ENCODE measurements at regions not wholly inside any gene's neighbourhood (a gene's known extent, or its start where the extent isn't known, plus 50 kb on each side); places are given as distances from the start of the nearest gene placed in this dataset.

GRCh38 chr6:81894306-81894705 lies 141.8 kb upstream of the TENT5A start:
- Histone ChIP-seq H3K4me2 (ENCODE audit: insufficient read depth, low read length) (no peak overlapping the region), H3K9me1 (replicated peaks; ENCODE audit: control insufficient read depth, extremely low read depth, insufficient read depth, low read length) (no peaks in the 10 kb centered on the region), H4K20me1 (replicated peaks; ENCODE audit: control insufficient read depth, extremely low read depth, insufficient read depth, low read length) (no peaks in the 10 kb centered on the region), H3K27ac (ENCODE audit: insufficient read depth, low read depth, low read length) (no peak overlapping the region), H3K9me3 (replicated peaks; ENCODE audit: control insufficient read depth, insufficient read depth, low read length) (no peaks in the 10 kb centered on the region), H3K9ac (replicated peaks; ENCODE audit: extremely low read depth, insufficient read depth, low read length) (no peak overlapping the region), H3K27me3 (ENCODE audit: control insufficient read depth in 2 of 2, insufficient read depth in 2 of 2, low read length in 2 of 2) (no peaks in the 10 kb centered on the region), H3K79me2 (ENCODE audit: control insufficient read depth, insufficient read depth, low read length) (no peaks in the 10 kb centered on the region), H3K4me3 (replicated peaks in 1 of 3; ENCODE audit: insufficient read depth in 1 of 3, low read depth in 1 of 3, low read length in 3 of 3) (no peak overlapping the region), H3K36me3 (ENCODE audit: control insufficient read depth in 2 of 2, extremely low read depth in 1 of 2, insufficient read depth in 2 of 2, low read length in 2 of 2) (no peaks in the 10 kb centered on the region), H2AFZ (ENCODE audit: low read depth, low read length) (no peak overlapping the region), H3K4me1 (ENCODE audit: control insufficient read depth, extremely low read depth, insufficient read depth, low read length) (peaks cover 8% of the 10 kb centered on the region)
- intact Hi-C loops (cut with micrococcal nuclease), result loop anchor here (2.0 kb wide), 1 partner anchor 28 kb away; no protein-coding TSS in a partner anchor
- BruUV-seq (replicated peaks), result no TSS peak
- no peak for DNase-seq (ENCODE audit: low read depth, low spot score)
- no peak for FAIRE-seq
- dilution Hi-C loops (cut with MboI; ENCODE audit: extremely low pct_ligation_motif_present, low sequenced_read_pairs), result no loop called here
- CTCF ChIA-PET, result interaction anchor here (0.6 to 1.1 kb wide), 2 partner anchors 27 to 182 kb away, joined by 3 to 6 read pairs; no protein-coding TSS in a partner anchor
- POLR2A ChIA-PET, result no interaction called here
- TF ChIP-seq, protein P1, sequence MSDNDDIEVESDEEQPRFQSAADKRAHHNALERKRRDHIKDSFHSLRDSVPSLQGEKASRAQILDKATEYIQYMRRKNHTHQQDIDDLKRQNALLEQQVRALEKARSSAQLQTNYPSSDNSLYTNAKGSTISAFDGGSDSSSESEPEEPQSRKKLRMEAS (IDR thresholded peaks at IDR 0.05; ENCODE audit: insufficient read depth, insufficient read length), result no peak
- TF ChIP-seq POLR2A (IDR thresholded peaks at IDR 0.05; ENCODE audit: low read depth, low read length) (no peak), MYC (IDR thresholded peaks at IDR 0.05; ENCODE audit: low read depth, low read length) (no peak)

- CTCF ChIA-PET, result no interaction called here
- Histone ChIP-seq H3K4me1 (ENCODE audit: control insufficient read depth, extremely low read depth, insufficient read depth, low read length) (peaks cover 8% of the 10 kb centered on the region), H3K36me3 (ENCODE audit: control insufficient read depth in 2 of 2, extremely low read depth in 1 of 2, insufficient read depth in 2 of 2, low read length in 2 of 2) (no peaks in the 10 kb centered on the region)
These were observed 140.4 kb upstream of the TENT5A start for GRCh38 chr6:81892891-81893290.

More at GRCh38 chr6:81892891-81893290, 140.4 kb upstream of the TENT5A start:
- Histone ChIP-seq H3K9ac (replicated peaks; ENCODE audit: extremely low read depth, insufficient read depth, low read length) (no peak overlapping the region), H4K20me1 (replicated peaks; ENCODE audit: control insufficient read depth, extremely low read depth, insufficient read depth, low read length) (no peaks in the 10 kb centered on the region), H3K27me3 (ENCODE audit: control insufficient read depth in 2 of 2, insufficient read depth in 2 of 2, low read length in 2 of 2) (no peaks in the 10 kb centered on the region), H3K4me2 (ENCODE audit: insufficient read depth, low read length) (no peak overlapping the region), H3K9me3 (replicated peaks; ENCODE audit: control insufficient read depth, insufficient read depth, low read length) (no peaks in the 10 kb centered on the region), H3K4me3 (replicated peaks in 1 of 3; ENCODE audit: insufficient read depth in 1 of 3, low read depth in 1 of 3, low read length in 3 of 3) (no peak overlapping the region), H2AFZ (ENCODE audit: low read depth, low read length) (no peak overlapping the region), H3K79me2 (ENCODE audit: control insufficient read depth, insufficient read depth, low read length) (no peaks in the 10 kb centered on the region), H3K27ac (ENCODE audit: insufficient read depth, low read depth, low read length) (no peak overlapping the region), H3K9me1 (replicated peaks; ENCODE audit: control insufficient read depth, extremely low read depth, insufficient read depth, low read length) (no peaks in the 10 kb centered on the region)
- dilution Hi-C loops (cut with MboI; ENCODE audit: extremely low pct_ligation_motif_present, low sequenced_read_pairs) (no loop called here), intact Hi-C loops (cut with micrococcal nuclease) (no loop called here)
- no peak for TF ChIP-seq POLR2A (IDR thresholded peaks at IDR 0.05; ENCODE audit: low read depth, low read length)
- TF ChIP-seq POLR2AphosphoS5 (IDR thresholded peaks at IDR 0.05; ENCODE audit: insufficient read depth, low read depth, low read length), result no peak
- no peak for TF ChIP-seq FOS (IDR thresholded peaks at IDR 0.05; ENCODE audit: borderline replicate concordance, insufficient read depth, low read length)
- no peak for TF ChIP-seq MYC (IDR thresholded peaks at IDR 0.05; ENCODE audit: low read depth, low read length)
- TF ChIP-seq, protein P1 (IDR thresholded peaks at IDR 0.05; ENCODE audit: insufficient read depth, insufficient read length), result no peak
- TF ChIP-seq GATA2 (IDR thresholded peaks at IDR 0.05; ENCODE audit: insufficient read depth, insufficient read length, low read depth, low read length), result no peak
- TF ChIP-seq JUN (IDR thresholded peaks at IDR 0.05; ENCODE audit: borderline replicate concordance, insufficient read depth, insufficient read length, low read depth), result no peak
- no peak for TF ChIP-seq CTCF (IDR thresholded peaks at IDR 0.05; ENCODE audit: extremely low read depth in 1 of 2, insufficient read depth in 1 of 2, low read depth in 1 of 2, low read length in 2 of 2)
- TF ChIP-seq EZH2 (IDR thresholded peaks at IDR 0.05; ENCODE audit: borderline replicate concordance, low read depth, low read length, severe bottlenecking), result no peak
- FAIRE-seq, result no peak
- POLR2A ChIA-PET, result no interaction called here
- DNase-seq (ENCODE audit: low read depth, low spot score), result no peak
- BruUV-seq (replicated peaks), result no TSS peak

Measured in endothelial cell of umbilical vein (primary cell).